CD4-positive, alpha-beta memory T cell (primary cell): ENCODE measurements at regions not wholly inside any gene's neighbourhood (a gene's known extent, or its start where the extent isn't known, plus 50 kb on each side); places are given as distances from the start of the nearest gene placed in this dataset.

Source experiments
- CTCF ChIA-PET: fragments of 350-600 bp; sonication (Branson Sonifier 250); formaldehyde crosslinking; loops from one replicate; lab custom pipeline; 2021; ENCODE audit warnings: inconsistent platforms; ENCODE audit not compliant: partially characterized antibody; lab: Charles Lee
- POLR2A ChIA-PET: fragments of 350-600 bp; sonication (Branson Sonifier 250); formaldehyde crosslinking; loops from one replicate; lab custom pipeline; 2021; ENCODE audit not compliant: partially characterized antibody; lab: Charles Lee
- DNase-seq, 5 donors: peaks; one replicate each; pipeline versions ENCODE4 v3.0.0 to v3.0.0-alpha.2; 2020 to 2022; ENCODE audit warnings: mixed read lengths in 1 of 5
- H3K27ac ChIP-seq: one replicate; pipeline ENCODE4 v1.7.0; 2013; ENCODE audit warnings: low read depth, low read length
- H3K27me3 ChIP-seq: 2 replicates; pipeline ENCODE4 v1.7.0; 2013; ENCODE audit warnings: mild to moderate bottlenecking, low read length, moderate library complexity; ENCODE audit not compliant: insufficient read depth
- H3K36me3 ChIP-seq: 2 replicates; pipeline ENCODE4 v1.7.0; 2013; ENCODE audit warnings: mild to moderate bottlenecking, low read length, moderate library complexity; ENCODE audit not compliant: insufficient read depth
- H3K4me1 ChIP-seq: 2 replicates; pipeline ENCODE4 v1.7.0; 2013; ENCODE audit warnings: mild to moderate bottlenecking, low read length, moderate library complexity; ENCODE audit not compliant: insufficient read depth
- H3K4me3 ChIP-seq, 2 donors: one replicate each; pipeline ENCODE4 v1.7.0; 2013; ENCODE audit warnings: low read length in 2 of 2, mild to moderate bottlenecking in 1 of 2
- H3K9me3 ChIP-seq, 2 donors: one replicate each; pipeline ENCODE4 v1.7.0; 2013; ENCODE audit warnings: low read length in 2 of 2, control low read depth in 1 of 2; ENCODE audit not compliant: control insufficient read depth in 1 of 2
- H3K27ac Mint-ChIP-seq, 7 donors: one replicate each; pipeline ENCODE4 v1.8.0; 2020 to 2021; ENCODE audit warnings: mixed read lengths in 7 of 7, mild to moderate bottlenecking in 6 of 7, inconsistent platforms in 3 of 7, moderate library complexity in 3 of 7
- H3K27me3 Mint-ChIP-seq, 2 donors: one replicate each; pipeline ENCODE4 v1.8.0; 2020 to 2021; ENCODE audit warnings: mixed read lengths in 2 of 2
- H3K36me3 Mint-ChIP-seq, 2 donors: one replicate each; pipeline ENCODE4 v1.8.0; 2020 to 2021; ENCODE audit warnings: mixed read lengths in 2 of 2, inconsistent platforms in 1 of 2, mild to moderate bottlenecking in 1 of 2
- H3K4me1 Mint-ChIP-seq, 4 donors: one replicate each; pipeline ENCODE4 v1.8.0; 2020 to 2021; ENCODE audit warnings: mixed read lengths in 4 of 4, mild to moderate bottlenecking in 1 of 4
- H3K4me3 Mint-ChIP-seq, 8 donors: one replicate each; pipeline ENCODE4 v1.8.0; 2020 to 2021; ENCODE audit warnings: mixed read lengths in 8 of 8, mild to moderate bottlenecking in 7 of 8, moderate library complexity in 6 of 8, inconsistent platforms in 3 of 8
- H3K9me3 Mint-ChIP-seq, 8 donors: one replicate each; pipeline ENCODE4 v1.8.0; 2020 to 2021; ENCODE audit warnings: mixed read lengths in 8 of 8, mild to moderate bottlenecking in 5 of 8, inconsistent platforms in 3 of 8, moderate library complexity in 1 of 8
- intact Hi-C: fragments of 100-400 bp; cut with micrococcal nuclease; formaldehyde crosslinking; loops from one replicate; pipeline ENCODE4 v1.15.1; 2023

DNA sequence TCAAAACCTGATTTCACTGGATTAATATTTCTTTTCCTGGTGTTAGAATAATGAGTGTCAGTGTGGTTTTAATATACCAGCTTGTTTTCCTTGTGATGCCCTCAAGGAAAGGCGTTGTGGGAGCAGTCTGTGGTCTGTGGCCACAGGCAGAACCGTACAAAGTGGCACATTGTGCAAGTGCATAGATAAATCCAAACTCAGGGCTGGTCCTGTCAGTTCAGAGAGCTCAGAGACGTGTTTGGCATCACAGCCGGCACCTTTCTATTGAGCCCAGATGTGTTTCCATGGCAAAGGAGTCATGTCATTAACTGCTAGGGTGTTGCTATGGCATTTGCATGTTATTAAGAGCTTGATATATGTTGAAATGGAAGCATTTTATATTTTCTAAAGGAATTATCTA, 289.9 kb upstream of the RASGRP1 start:
- no peaks in the 10 kb centered on the region for H3K4me1 ChIP-seq
- H3K9me3 Mint-ChIP-seq = no peaks in the 10 kb centered on the region
- H3K27ac Mint-ChIP-seq = no peak overlapping the region
- no peak overlapping the region for H3K4me3 ChIP-seq
- ChIA-PET POLR2A (no interaction called here), CTCF (interaction anchor here (0.8 to 3.4 kb wide), 5 partner anchors 9 to 414 kb away, joined by 3 to 11 read pairs (median 3); no protein-coding TSS in a partner anchor)
- no peaks in the 10 kb centered on the region for H3K9me3 ChIP-seq
- DNase-seq = no peak
- H3K4me1 Mint-ChIP-seq = no peaks in the 10 kb centered on the region
- H3K27me3 Mint-ChIP-seq = peaks cover 6 to 8% of the 10 kb centered on the region in 2 donors
- H3K4me3 Mint-ChIP-seq = no peak overlapping the region
- no peaks in the 10 kb centered on the region for H3K36me3 Mint-ChIP-seq
- peaks cover 5% of the 10 kb centered on the region for H3K27me3 ChIP-seq
- intact Hi-C loops = no loop called here
- H3K36me3 ChIP-seq = no peaks in the 10 kb centered on the region
- no peak overlapping the region for H3K27ac ChIP-seq

DNA sequence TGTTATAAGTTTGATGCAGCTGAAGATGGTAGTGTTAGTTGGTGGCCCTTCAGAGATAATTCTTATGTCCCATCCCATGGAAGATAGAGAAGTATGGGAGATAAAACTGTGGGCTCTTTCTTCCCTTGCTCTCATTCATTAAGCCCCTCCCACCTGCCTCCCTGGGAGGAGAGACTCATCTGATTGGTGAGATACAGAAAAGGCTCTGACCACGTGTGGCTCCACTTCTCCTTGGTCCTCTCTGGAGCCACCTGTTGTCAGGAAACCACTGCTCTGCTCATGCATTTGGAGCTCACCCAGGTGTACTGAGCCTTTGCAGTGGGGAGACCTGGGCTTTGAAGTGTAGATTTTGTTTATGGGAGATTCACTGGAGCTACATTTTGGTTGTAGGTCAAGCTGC, 293.2 kb upstream of the RASGRP1 start:
- no peak for DNase-seq
- no peaks in the 10 kb centered on the region for H3K9me3 Mint-ChIP-seq
- H3K27ac Mint-ChIP-seq = no peak overlapping the region
- Histone ChIP-seq H3K27me3 (peaks cover 5% of the 10 kb centered on the region), H3K4me1 (no peaks in the 10 kb centered on the region), H3K4me3 (no peak overlapping the region), H3K36me3 (no peaks in the 10 kb centered on the region), H3K27ac (no peak overlapping the region), H3K9me3 (no peaks in the 10 kb centered on the region)
- H3K27me3 Mint-ChIP-seq = peaks cover 8 to 11% of the 10 kb centered on the region in 2 donors
- H3K4me3 Mint-ChIP-seq = no peak overlapping the region
- H3K36me3 Mint-ChIP-seq = no peaks in the 10 kb centered on the region
- intact Hi-C loops = no loop called here
- ChIA-PET CTCF (interaction anchor here (1.0 to 1.2 kb wide), 2 partner anchors 41 to 417 kb away, joined by 3 to 4 read pairs; no protein-coding TSS in a partner anchor), POLR2A (no interaction called here)
- H3K4me1 Mint-ChIP-seq = no peaks in the 10 kb centered on the region

DNA sequence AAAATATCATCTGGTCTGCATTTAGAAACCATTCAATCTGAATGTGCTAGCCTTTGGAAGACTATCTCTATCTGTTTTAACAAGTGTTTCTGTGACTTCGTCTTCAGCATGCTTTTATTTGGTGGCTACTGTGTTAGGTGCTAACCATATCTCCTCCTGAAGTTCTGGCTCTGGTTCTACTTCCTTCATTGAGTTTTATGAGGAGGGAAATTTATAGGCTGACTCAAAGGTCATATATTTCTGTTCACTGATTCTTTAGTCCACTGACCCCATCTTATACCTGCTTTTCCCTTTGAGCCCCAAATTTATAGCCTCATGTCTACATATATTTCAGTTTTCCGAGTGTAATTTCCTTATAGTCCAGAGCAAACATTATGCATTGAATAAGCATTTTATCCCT, 295.0 kb upstream of the RASGRP1 start:
- Mint-ChIP-seq H3K4me1 (no peaks in the 10 kb centered on the region), H3K36me3 (no peaks in the 10 kb centered on the region), H3K27ac (no peak overlapping the region), H3K4me3 (no peak overlapping the region), H3K27me3 (peaks cover 8 to 11% of the 10 kb centered on the region in 2 donors), H3K9me3 (no peaks in the 10 kb centered on the region)
- POLR2A ChIA-PET = no interaction called here
- DNase-seq = no peak
- CTCF ChIA-PET = interaction anchor here (1.1 kb wide), 1 partner anchor 420 kb away, joined by 3 read pairs; no protein-coding TSS in a partner anchor
- no peak overlapping the region for H3K27ac ChIP-seq
- no peaks in the 10 kb centered on the region for H3K36me3 ChIP-seq
- H3K9me3 ChIP-seq = no peaks in the 10 kb centered on the region
- H3K27me3 ChIP-seq = peaks cover 5% of the 10 kb centered on the region
- no peaks in the 10 kb centered on the region for H3K4me1 ChIP-seq
- no peak overlapping the region for H3K4me3 ChIP-seq
- intact Hi-C loops = no loop called here

DNA sequence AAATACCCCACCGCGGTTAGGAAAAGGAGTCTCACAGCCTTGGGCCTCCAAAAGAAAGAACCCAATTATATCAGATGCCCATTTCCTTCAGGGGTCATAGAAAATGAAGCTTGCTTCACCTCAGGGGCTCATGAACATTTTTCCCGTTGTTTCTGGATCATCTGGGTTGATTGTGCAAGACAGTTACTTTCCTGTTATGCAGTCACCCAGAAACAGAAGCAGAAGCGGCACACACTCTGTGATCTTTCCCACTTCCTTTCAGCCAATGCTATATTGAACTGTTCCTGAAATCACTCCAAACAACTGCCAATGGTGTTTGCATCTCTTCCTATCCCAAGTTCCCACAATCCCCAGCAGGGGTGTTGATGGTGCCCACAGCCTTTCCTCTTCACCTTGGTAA, 295.6 kb upstream of the RASGRP1 start:
- ChIA-PET CTCF (no interaction called here), POLR2A (no interaction called here)
- no peak overlapping the region for H3K27ac Mint-ChIP-seq
- peaks cover 8 to 11% of the 10 kb centered on the region in 2 donors for H3K27me3 Mint-ChIP-seq
- no peaks in the 10 kb centered on the region for H3K9me3 Mint-ChIP-seq
- no peak overlapping the region for H3K4me3 Mint-ChIP-seq
- no peaks in the 10 kb centered on the region for H3K4me1 ChIP-seq
- H3K36me3 ChIP-seq = no peaks in the 10 kb centered on the region
- H3K9me3 ChIP-seq = no peaks in the 10 kb centered on the region
- intact Hi-C loops = loop anchor here (5.0 kb wide), 1 partner anchor 153 kb away; no protein-coding TSS in a partner anchor
- no peak overlapping the region for H3K4me3 ChIP-seq
- no peaks in the 10 kb centered on the region for H3K4me1 Mint-ChIP-seq
- no peaks in the 10 kb centered on the region for H3K36me3 Mint-ChIP-seq
- no peak for DNase-seq
- H3K27ac ChIP-seq = no peak overlapping the region
- peaks cover 5% of the 10 kb centered on the region for H3K27me3 ChIP-seq

DNA sequence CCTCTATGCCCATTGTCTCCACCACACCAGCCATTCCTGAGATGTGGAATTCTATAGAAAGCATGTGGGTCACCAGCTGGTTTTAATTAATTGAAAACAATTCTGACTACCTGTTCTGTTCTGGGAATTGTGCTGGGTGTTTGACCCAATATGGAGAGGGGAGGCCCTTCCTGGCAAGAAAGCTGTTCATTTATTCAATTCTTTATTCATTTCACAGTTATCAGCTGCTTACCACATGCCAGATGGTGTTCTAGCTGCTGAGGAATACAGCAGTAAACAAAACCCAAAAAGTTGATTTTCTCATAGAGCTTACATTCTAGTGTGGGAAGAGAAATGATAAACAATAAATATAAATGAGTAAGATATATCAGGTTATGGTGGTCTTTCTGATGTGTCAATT, 296.1 kb upstream of the RASGRP1 start:
- Mint-ChIP-seq H3K27me3 (peaks cover 8 to 13% of the 10 kb centered on the region in 2 donors), H3K4me1 (no peaks in the 10 kb centered on the region), H3K9me3 (no peaks in the 10 kb centered on the region), H3K27ac (no peak overlapping the region), H3K36me3 (no peaks in the 10 kb centered on the region), H3K4me3 (no peak overlapping the region)
- H3K27me3 ChIP-seq = peaks cover 5% of the 10 kb centered on the region
- ChIA-PET POLR2A (no interaction called here), CTCF (no interaction called here)
- H3K4me1 ChIP-seq = no peaks in the 10 kb centered on the region
- DNase-seq = no peak
- H3K4me3 ChIP-seq = no peak overlapping the region
- no peaks in the 10 kb centered on the region for H3K36me3 ChIP-seq
- intact Hi-C loops = loop anchor here (5.0 kb wide), 1 partner anchor 153 kb away; no protein-coding TSS in a partner anchor
- H3K27ac ChIP-seq = no peak overlapping the region
- no peaks in the 10 kb centered on the region for H3K9me3 ChIP-seq

DNA sequence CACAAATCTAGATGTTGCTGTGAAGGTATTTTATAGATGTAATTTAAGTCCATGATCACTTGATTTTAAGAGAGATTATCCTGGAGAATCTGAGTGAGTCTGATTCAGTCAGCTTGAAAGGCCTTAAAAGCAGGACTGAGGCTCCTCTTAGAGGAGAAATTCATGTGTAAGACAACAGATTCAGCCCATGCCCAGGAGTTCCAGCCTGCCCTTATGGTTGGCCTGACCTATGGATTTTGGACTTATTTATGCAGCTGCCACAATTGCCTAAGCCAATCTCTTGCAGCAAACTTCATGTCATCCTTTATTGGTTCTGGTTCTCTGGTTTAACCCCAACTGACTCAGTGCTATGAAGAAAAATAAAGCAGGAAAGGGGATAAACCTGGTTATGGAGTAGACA, 296.5 kb upstream of the RASGRP1 start:
- no peak for DNase-seq
- Mint-ChIP-seq H3K9me3 (no peaks in the 10 kb centered on the region), H3K36me3 (no peaks in the 10 kb centered on the region), H3K4me1 (no peaks in the 10 kb centered on the region), H3K4me3 (no peak overlapping the region), H3K27me3 (peaks cover 10 to 13% of the 10 kb centered on the region in 2 donors), H3K27ac (no peak overlapping the region)
- Histone ChIP-seq H3K4me1 (no peaks in the 10 kb centered on the region), H3K27me3 (peaks cover 4% of the 10 kb centered on the region), H3K9me3 (no peaks in the 10 kb centered on the region), H3K36me3 (no peaks in the 10 kb centered on the region), H3K4me3 (no peak overlapping the region), H3K27ac (no peak overlapping the region)
- ChIA-PET POLR2A (no interaction called here), CTCF (no interaction called here)
- intact Hi-C loops = loop anchor here (5.0 kb wide), 1 partner anchor 154 kb away; no protein-coding TSS in a partner anchor

DNA sequence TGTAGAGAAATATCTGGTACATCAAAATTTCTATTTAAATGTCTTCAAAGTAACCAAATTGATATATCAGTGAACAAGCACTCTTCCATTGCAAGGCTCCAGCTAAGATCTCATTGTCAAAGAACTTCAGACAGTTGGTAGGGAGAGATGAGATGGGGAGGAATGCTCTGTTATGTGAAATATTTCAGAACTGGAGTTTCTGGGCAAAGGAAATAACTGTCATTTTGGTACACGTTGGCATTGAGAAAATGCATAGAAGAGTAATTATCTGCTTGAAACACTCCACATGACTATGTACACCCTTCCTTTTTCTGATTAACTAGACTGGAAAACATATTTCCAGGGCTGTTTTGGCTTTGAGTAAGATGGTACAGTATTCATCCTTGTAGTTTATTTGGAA, 297.5 kb upstream of the RASGRP1 start:
- Mint-ChIP-seq H3K4me1 (no peaks in the 10 kb centered on the region), H3K36me3 (no peaks in the 10 kb centered on the region), H3K4me3 (no peak overlapping the region), H3K9me3 (no peaks in the 10 kb centered on the region), H3K27me3 (peaks cover 7 to 10% of the 10 kb centered on the region in 2 donors), H3K27ac (no peak overlapping the region)
- POLR2A ChIA-PET = no interaction called here
- Histone ChIP-seq H3K27ac (no peak overlapping the region), H3K27me3 (no peaks in the 10 kb centered on the region), H3K4me3 (no peak overlapping the region), H3K9me3 (no peaks in the 10 kb centered on the region), H3K36me3 (no peaks in the 10 kb centered on the region), H3K4me1 (no peaks in the 10 kb centered on the region)
- intact Hi-C loops = loop anchor here (5.0 kb wide), 1 partner anchor 155 kb away; no protein-coding TSS in a partner anchor
- no peak for DNase-seq
- CTCF ChIA-PET = no interaction called here
